Adrenal gland (tissue), 5 donors: ENCODE measurements at regions not wholly inside any gene's neighbourhood (a gene's known extent, or its start where the extent isn't known, plus 50 kb on each side); places are given as distances from the start of the nearest gene placed in this dataset.

ENCODE experiments used
- CTCF ChIP-seq, 6 experiments: fragments of 450-650 bp in 4 of 6; fragments of 200-600 bp in 2 of 6; sonication (generic) in 1 of 6; IDR thresholded peaks; 1 replicate in 5 of 6; 2 replicates in 1 of 6; pipeline versions ENCODE4 v1.5.1 to v1.8.0; 2016 to 2021; ENCODE audit warnings: antibody characterized with exemption in 6 of 6, mild to moderate bottlenecking in 2 of 6, moderate library complexity in 1 of 6
- POLR2A ChIP-seq, 2 donors: fragments of 450-650 bp; IDR thresholded peaks; one replicate each; pipeline ENCODE4 v1.6.1; 2017; ENCODE audit warnings: antibody characterized with exemption in 2 of 2, mild to moderate bottlenecking in 2 of 2, moderate library complexity in 1 of 2
- donor health status: DM: no; HTN: no; CAD: no.

DNA sequence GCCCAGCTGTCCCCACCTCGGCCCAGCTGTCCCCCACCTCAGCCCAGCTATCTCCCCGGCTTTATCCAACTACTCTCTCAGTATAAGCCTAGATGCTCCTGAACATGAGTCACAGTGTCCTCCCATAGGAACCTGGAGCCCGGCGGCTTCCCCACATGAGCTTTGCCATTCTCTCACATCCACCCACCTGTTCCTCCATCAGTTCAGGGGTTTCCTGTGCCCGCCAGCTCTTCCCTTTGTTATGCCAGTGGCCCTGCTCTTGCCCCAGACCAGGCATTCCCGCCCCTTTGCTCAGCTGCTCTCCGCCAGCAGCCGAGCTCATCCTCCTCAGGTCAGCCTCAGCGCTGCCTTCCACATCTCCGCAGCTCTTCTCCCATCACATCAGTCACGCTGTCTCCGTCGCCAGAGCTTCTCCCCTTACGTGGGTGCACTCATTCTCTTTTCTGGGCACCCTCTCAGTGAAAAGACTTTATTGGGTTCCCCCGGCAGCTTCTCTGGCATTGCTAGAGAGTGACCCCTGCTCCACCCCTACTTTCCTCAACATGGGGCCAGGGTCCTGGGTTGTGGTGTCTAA, 89.5 kb upstream of the CSF3R start:
- TF ChIP-seq POLR2A (IDR thresholded peaks at IDR 0.05) (no peak), CTCF (IDR thresholded peaks at IDR 0.05) (no peak)
